B cell (primary cell): ENCODE measurements at regions not wholly inside any gene's neighbourhood (a gene's known extent, or its start where the extent isn't known, plus 50 kb on each side); places are given as distances from the start of the nearest gene placed in this dataset.

Source experiments
- CTCF ChIP-seq: fragments of 200-600 bp; IDR thresholded peaks from one replicate; pipeline ENCODE4 v1.8.0; 2022; ENCODE audit warnings: antibody characterized with exemption, mild to moderate bottlenecking
- EZH2 ChIP-seq: IDR thresholded peaks from 2 replicates; pipeline ENCODE4 v1.6.1; 2012; ENCODE audit warnings: borderline replicate concordance, low read depth, mild to moderate bottlenecking, moderate library complexity, low read length; ENCODE audit not compliant: insufficient read depth, poor library complexity, severe bottlenecking

- TF ChIP-seq CTCF (no peak), EZH2 (no peak)
Observed at GRCh38 chr2:183592271-183592670, 468.0 kb downstream of the NUP35 start.
